Nephron progenitor cell (in vitro differentiated cells): ENCODE measurements at regions not wholly inside any gene's neighbourhood (a gene's known extent, or its start where the extent isn't known, plus 50 kb on each side); places are given as distances from the start of the nearest gene placed in this dataset.

Experiments
- DNase-seq: peaks from one replicate; pipeline ENCODE4 v3.0.0; 2021
- H3K27ac Mint-ChIP-seq: 2 replicates; pipeline ENCODE4 v1.8.0; 2021; ENCODE audit warnings: mild to moderate bottlenecking, moderate library complexity, mixed read lengths
- H3K27me3 Mint-ChIP-seq: 2 replicates; pipeline ENCODE4 v1.8.0; 2021; ENCODE audit warnings: mild to moderate bottlenecking, low read depth, mixed read lengths; ENCODE audit not compliant: poor library complexity
- H3K36me3 Mint-ChIP-seq: 2 replicates; pipeline ENCODE4 v1.8.0; 2021; ENCODE audit warnings: low read depth, mixed read lengths
- H3K4me1 Mint-ChIP-seq: 2 replicates; pipeline ENCODE4 v1.8.0; 2021; ENCODE audit warnings: mixed read lengths
- H3K4me3 Mint-ChIP-seq: 2 replicates; pipeline ENCODE4 v1.8.0; 2021; ENCODE audit warnings: mild to moderate bottlenecking, moderate library complexity, mixed read lengths
- H3K9me3 Mint-ChIP-seq: 2 replicates; pipeline ENCODE4 v1.8.0; 2021; ENCODE audit warnings: mild to moderate bottlenecking, moderate library complexity, mixed read lengths
- TF ChIP-seq, protein P1 (sequence below): fragments of 200-600 bp; sonication (generic); IDR thresholded peaks from 2 replicates; pipeline ENCODE4 v1.5.0; 2021; ENCODE audit warnings: antibody characterized with exemption

DNA sequence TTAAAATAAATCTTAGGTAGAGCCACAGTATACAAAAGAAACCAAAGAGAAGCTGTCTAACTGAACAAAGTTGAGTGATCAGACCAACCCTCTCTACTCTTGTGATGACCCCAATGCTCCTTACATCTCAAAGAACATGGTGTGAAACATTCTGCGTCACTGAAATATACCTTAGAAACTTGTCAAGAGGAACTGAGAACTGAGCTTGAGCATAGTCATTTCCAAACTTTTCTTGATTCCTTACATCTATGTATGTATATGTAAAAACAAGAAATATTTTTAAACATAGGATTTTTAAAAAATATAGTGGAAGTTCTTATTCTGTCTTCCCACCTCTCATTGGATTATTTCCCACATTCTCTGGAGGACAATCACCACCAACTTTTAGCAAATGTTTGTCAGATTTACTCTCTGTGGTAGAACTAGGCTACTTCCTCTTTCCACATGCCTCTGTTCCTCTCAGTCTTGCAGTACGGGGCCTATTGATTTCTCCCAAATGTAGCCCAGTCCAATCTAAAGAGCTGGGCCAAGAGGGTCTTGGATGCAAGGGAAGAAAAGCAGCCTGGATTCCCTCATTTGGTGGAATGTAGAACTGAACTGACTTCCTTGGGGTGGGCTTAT lies 98.2 kb upstream of the HHIP start:
- Mint-ChIP-seq H3K4me1 (no peaks in the 10 kb centered on the region), H3K4me3 (no peak overlapping the region), H3K9me3 (peaks cover 21% of the 10 kb centered on the region), H3K27ac (no peak overlapping the region), H3K36me3 (peaks cover 4% of the 10 kb centered on the region), H3K27me3 (no peaks in the 10 kb centered on the region)
- no peak for DNase-seq
- TF ChIP-seq, protein P1, sequence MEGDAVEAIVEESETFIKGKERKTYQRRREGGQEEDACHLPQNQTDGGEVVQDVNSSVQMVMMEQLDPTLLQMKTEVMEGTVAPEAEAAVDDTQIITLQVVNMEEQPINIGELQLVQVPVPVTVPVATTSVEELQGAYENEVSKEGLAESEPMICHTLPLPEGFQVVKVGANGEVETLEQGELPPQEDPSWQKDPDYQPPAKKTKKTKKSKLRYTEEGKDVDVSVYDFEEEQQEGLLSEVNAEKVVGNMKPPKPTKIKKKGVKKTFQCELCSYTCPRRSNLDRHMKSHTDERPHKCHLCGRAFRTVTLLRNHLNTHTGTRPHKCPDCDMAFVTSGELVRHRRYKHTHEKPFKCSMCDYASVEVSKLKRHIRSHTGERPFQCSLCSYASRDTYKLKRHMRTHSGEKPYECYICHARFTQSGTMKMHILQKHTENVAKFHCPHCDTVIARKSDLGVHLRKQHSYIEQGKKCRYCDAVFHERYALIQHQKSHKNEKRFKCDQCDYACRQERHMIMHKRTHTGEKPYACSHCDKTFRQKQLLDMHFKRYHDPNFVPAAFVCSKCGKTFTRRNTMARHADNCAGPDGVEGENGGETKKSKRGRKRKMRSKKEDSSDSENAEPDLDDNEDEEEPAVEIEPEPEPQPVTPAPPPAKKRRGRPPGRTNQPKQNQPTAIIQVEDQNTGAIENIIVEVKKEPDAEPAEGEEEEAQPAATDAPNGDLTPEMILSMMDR: no peak

GRCh38 chr4:144556636-144557035 lies 89.3 kb upstream of the HHIP start:
- DNase-seq: no peak
- no peaks in the 10 kb centered on the region for H3K27me3 Mint-ChIP-seq
- H3K4me1 Mint-ChIP-seq: no peaks in the 10 kb centered on the region
- TF ChIP-seq, protein P1: no peak
- no peaks in the 10 kb centered on the region for H3K36me3 Mint-ChIP-seq
- H3K9me3 Mint-ChIP-seq: no peaks in the 10 kb centered on the region
- H3K4me3 Mint-ChIP-seq: no peak overlapping the region
- no peak overlapping the region for H3K27ac Mint-ChIP-seq

GRCh38 chr4:144557404-144557803 lies 88.6 kb upstream of the HHIP start:
- Mint-ChIP-seq H3K4me1 (no peaks in the 10 kb centered on the region), H3K4me3 (no peak overlapping the region), H3K9me3 (no peaks in the 10 kb centered on the region), H3K27ac (no peak overlapping the region), H3K27me3 (no peaks in the 10 kb centered on the region), H3K36me3 (no peaks in the 10 kb centered on the region)
- DNase-seq: no peak
- TF ChIP-seq, protein P1: no peak

DNA sequence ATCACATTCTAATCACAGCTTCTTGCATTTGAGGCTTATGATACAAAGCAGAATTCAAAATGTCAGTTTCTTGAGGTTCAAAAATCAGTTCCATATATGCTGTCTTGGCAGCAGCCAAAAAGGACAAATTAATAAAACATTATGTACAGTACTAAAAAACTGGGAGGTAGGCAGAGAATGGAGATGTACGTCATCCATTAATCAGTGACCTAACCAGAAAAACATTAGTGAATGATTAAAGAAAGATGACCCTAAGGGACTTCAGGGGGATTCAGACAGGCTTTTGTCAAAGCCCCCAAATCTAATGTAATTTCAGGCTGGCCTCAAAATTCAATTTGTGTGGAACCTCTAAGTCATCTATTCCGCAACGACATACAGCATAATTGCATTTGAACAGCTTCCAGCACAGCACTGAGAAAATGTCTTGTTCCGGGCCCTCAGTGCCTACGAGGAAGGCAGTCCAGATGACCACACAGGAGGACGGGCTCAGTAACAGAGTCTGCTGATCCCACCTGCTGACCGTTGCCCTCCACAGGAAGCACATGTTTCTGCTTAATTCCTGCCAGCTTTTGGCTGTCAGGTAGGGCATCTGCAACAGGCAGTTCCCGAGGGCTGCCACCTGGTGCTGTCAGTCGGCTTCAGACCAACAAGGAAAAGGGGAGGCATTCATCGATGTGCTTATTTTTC lies 83.8 kb upstream of the HHIP start:
- Mint-ChIP-seq H3K4me1 (no peaks in the 10 kb centered on the region), H3K27ac (no peak overlapping the region), H3K36me3 (no peaks in the 10 kb centered on the region), H3K27me3 (no peaks in the 10 kb centered on the region), H3K4me3 (no peak overlapping the region), H3K9me3 (no peaks in the 10 kb centered on the region)
- TF ChIP-seq, protein P1: no peak
- DNase-seq: peak; percentile 4

DNA sequence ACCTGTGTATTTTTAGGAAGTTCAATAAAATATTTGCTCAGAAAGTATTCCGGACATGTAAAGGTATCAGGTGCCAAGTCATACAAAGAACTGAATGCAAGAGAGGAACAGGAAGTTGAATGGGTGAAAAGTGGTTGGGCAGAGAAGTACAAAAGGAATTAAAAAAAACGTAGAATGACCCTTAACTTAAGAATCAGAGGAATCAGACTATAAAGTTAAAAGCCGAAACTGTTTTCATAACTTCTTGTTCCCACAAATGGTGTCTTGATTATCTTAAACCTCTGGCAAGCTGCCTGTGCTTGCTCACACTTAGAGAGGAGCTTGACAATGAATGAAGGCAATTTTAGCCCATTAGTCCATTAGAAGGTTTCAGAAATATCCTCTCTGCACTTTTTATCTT lies 81.6 kb upstream of the HHIP start:
- Mint-ChIP-seq H3K9me3 (peaks cover 4% of the 10 kb centered on the region), H3K27ac (no peak overlapping the region), H3K4me3 (no peak overlapping the region), H3K27me3 (no peaks in the 10 kb centered on the region), H3K36me3 (no peaks in the 10 kb centered on the region), H3K4me1 (no peaks in the 10 kb centered on the region)
- DNase-seq: no peak
- TF ChIP-seq, protein P1: no peak
